Tibial artery (tissue), 4 donors: ENCODE measurements at regions not wholly inside any gene's neighbourhood (a gene's known extent, or its start where the extent isn't known, plus 50 kb on each side); places are given as distances from the start of the nearest gene placed in this dataset.
A peak's percentile ranks its signal among the peaks of the same experiment; 100 is the strongest.

Source experiments
- DNase-seq, 2 donors: peaks; one replicate each; pipeline ENCODE4 v3.0.0-alpha.2; 2019
- H3K27ac ChIP-seq, 2 donors: fragments of 200-600 bp; sonication (generic) in 1 of 2; 1 replicate in 1 of 2; 2 replicates in 1 of 2; pipeline ENCODE4 v1.5.1; 2018 to 2019; ENCODE audit warnings: mild to moderate bottlenecking in 1 of 2
- H3K27me3 ChIP-seq, 2 donors: fragments of 200-600 bp; sonication (generic) in 1 of 2; one replicate each; pipeline versions ENCODE4 v1.5.1 to v1.6.0; 2016 to 2019
- H3K36me3 ChIP-seq, 3 donors: fragments of 200-600 bp; sonication (generic) in 2 of 3; one replicate each; pipeline ENCODE4 v1.5.1; 2016 to 2019; ENCODE audit warnings: mild to moderate bottlenecking in 2 of 3
- H3K4me1 ChIP-seq, 4 donors: fragments of 200-600 bp; sonication (generic) in 2 of 4; 1 replicate in 3 of 4; 2 replicates in 1 of 4; pipeline ENCODE4 v1.5.1; 2016 to 2019
- H3K4me3 ChIP-seq, 2 donors: fragments of 200-600 bp; sonication (generic) in 1 of 2; 1 replicate in 1 of 2; 2 replicates in 1 of 2; pipeline ENCODE4 v1.5.1; 2018 to 2019; ENCODE audit warnings: mild to moderate bottlenecking in 2 of 2
- H3K9me3 ChIP-seq, 3 donors: fragments of 200-600 bp; sonication (generic) in 1 of 3; one replicate each; pipeline ENCODE4 v1.5.1; 2016 to 2019
- intact Hi-C: fragments of 100-400 bp; cut with DNase I; formaldehyde crosslinking; loops from one replicate; pipeline ENCODE4 v1.15.0; 2023; ENCODE audit warnings: low total_unique reads
- TF ChIP-seq, protein P1 (sequence below), 2 experiments: fragments of 200-600 bp in 1 of 2; fragments of 450-650 bp in 1 of 2; IDR thresholded peaks; one replicate each; pipeline ENCODE4 v1.5.1; 2017 to 2019; ENCODE audit warnings: antibody characterized with exemption in 2 of 2, mild to moderate bottlenecking in 1 of 2, moderate library complexity in 1 of 2

DNA sequence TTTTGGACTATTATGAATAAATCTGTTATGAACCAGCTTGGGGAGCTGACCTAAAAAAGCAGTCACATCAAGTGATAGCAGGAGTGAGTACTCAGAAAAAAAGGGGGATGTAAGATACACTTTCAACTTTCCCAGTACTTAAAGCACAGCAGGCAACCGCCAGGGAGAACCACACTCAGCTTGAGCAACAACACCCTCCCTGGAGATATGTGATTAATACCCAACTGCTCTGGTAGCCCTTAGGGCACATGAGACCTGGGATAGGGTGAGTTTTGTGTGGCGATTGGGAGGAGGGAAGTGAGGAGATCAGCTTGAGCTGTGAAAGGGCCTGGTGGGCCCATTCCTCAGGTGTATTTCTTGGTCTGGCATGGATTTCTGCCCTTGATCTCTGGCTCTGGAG, 220.3 kb upstream of the SFRP2 start:
- DNase-seq, result no peak
- H3K4me3 ChIP-seq, result no peak overlapping the region
- TF ChIP-seq, protein P1, sequence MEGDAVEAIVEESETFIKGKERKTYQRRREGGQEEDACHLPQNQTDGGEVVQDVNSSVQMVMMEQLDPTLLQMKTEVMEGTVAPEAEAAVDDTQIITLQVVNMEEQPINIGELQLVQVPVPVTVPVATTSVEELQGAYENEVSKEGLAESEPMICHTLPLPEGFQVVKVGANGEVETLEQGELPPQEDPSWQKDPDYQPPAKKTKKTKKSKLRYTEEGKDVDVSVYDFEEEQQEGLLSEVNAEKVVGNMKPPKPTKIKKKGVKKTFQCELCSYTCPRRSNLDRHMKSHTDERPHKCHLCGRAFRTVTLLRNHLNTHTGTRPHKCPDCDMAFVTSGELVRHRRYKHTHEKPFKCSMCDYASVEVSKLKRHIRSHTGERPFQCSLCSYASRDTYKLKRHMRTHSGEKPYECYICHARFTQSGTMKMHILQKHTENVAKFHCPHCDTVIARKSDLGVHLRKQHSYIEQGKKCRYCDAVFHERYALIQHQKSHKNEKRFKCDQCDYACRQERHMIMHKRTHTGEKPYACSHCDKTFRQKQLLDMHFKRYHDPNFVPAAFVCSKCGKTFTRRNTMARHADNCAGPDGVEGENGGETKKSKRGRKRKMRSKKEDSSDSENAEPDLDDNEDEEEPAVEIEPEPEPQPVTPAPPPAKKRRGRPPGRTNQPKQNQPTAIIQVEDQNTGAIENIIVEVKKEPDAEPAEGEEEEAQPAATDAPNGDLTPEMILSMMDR (IDR thresholded peaks at IDR 0.05), result no peak
- H3K27ac ChIP-seq, result no peak overlapping the region
- H3K36me3 ChIP-seq, result no peaks in the 10 kb centered on the region
- intact Hi-C loops, result no loop called here
- H3K27me3 ChIP-seq, result no peaks in the 10 kb centered on the region
- peaks cover 0 to 5% (median 2%) of the 10 kb centered on the region in 4 donors for H3K4me1 ChIP-seq
- no peaks in the 10 kb centered on the region for H3K9me3 ChIP-seq

DNA sequence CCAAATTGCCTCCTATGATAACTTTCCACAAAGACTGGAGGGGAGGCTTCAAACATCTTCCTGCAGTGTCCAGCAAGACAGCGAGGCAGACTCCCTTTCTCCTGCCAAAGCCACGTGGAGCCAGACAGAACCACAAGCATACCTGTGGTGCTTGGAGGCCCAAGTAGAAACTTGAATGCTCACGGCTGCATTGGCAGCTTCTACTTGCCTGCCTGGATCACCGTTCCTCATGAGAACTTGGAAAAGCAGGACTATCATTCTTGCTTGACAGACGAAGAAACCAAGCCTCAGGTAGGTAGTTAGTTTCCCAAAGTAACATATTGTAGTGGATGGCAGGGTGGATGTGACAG, 216.3 kb upstream of the SFRP2 start:
- TF ChIP-seq, protein P1 (IDR thresholded peaks at IDR 0.05), result no peak
- no peak for DNase-seq
- Histone ChIP-seq H3K4me3 (peak overlapping the region in 1 of 2 donors; percentile 5), H3K9me3 (no peaks in the 10 kb centered on the region), H3K36me3 (no peaks in the 10 kb centered on the region), H3K27me3 (no peaks in the 10 kb centered on the region), H3K27ac (peak overlapping the region; percentile 31 to 43), H3K4me1 (peaks cover 0 to 9% (median 3%) of the 10 kb centered on the region in 4 donors)
- intact Hi-C loops, result no loop called here

DNA sequence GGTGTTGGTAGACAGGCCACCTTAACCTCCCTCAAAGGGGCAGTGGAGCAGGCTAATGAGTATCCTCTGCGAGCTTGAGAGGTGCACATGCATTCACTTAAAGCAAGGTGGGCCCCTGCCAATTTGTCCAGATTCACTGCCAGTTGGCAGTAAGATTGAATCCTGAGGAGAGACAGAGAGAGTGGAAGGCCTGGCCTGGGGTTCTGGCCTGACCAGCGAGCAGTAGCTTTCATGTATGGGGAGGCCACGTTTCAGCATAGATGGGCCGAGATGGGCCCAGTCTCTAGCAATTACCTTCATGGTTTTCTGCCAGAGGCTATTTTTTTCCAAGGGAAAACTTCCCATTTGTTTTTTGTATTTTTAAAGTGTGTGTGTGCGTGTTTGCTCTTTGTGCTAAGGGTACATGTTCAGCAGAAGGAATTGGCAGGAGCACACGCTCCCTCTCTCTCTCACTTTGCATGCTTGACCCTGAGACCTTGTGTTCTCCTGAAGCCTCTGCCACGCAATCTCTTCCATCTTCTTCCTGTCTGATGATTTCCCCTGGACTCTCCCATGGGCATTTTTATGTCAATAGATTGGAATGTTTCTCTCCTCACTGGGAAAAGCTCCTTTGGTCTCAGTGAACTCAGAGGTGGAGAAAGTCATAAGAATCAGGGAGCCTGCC, 215.8 kb upstream of the SFRP2 start:
- Histone ChIP-seq H3K36me3 (no peaks in the 10 kb centered on the region), H3K27me3 (no peaks in the 10 kb centered on the region), H3K9me3 (no peaks in the 10 kb centered on the region), H3K4me1 (peaks cover 0 to 9% (median 3%) of the 10 kb centered on the region in 4 donors), H3K27ac (peak overlapping the region; percentile 43 to 48), H3K4me3 (no peak overlapping the region)
- intact Hi-C loops, result no loop called here
- TF ChIP-seq, protein P1 (IDR thresholded peaks at IDR 0.05), result no peak
- peak in 1 of 2 donors; percentile 72 for DNase-seq

DNA sequence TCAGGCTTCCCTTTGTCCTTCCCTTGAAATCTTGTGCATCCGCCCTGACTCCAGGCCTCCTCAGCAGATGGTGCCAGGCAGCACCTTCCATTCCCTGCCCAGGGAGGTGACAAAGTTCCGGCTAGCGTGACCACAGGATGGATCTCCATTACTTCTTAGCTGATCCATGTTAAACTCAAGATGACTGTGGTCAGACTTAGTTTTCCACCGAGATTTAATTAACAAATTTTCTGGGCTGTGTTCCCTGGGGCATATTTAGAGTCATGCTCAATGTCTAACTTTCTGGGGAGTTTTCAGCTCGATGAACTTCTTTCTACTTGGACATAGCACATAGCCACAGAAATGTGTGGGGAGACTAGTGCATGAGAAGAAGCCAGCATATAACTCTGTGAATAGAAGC, 215.1 kb upstream of the SFRP2 start:
- Histone ChIP-seq H3K27me3 (no peaks in the 10 kb centered on the region), H3K36me3 (no peaks in the 10 kb centered on the region), H3K4me1 (peaks cover 0 to 9% (median 3%) of the 10 kb centered on the region in 4 donors), H3K9me3 (no peaks in the 10 kb centered on the region), H3K4me3 (no peak overlapping the region), H3K27ac (peak overlapping the region; percentile 22 to 48)
- intact Hi-C loops, result no loop called here
- TF ChIP-seq, protein P1 (IDR thresholded peaks at IDR 0.05), result no peak
- DNase-seq, result no peak

DNA sequence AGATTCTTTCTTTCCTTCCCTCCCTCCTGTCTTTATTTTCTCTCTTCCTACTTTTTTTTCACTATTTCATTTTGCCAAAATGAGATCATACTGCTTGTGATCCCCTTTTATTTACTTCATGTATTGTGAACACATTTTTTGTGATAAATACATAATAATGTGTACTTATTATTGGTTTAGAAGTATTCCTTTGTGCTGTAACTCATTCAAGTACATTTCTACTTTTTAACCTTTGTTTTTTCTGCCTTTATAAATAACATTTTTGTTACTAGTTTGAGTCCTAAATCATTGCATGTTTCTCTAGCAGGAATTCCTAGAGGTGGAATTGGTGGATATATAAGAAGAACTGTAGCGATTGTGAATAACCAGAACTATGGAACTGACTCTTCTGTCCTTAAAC, 214.5 kb upstream of the SFRP2 start:
- H3K27me3 ChIP-seq, result no peaks in the 10 kb centered on the region
- no peaks in the 10 kb centered on the region for H3K36me3 ChIP-seq
- no peak overlapping the region for H3K4me3 ChIP-seq
- peak overlapping the region in 1 of 2 donors; percentile 48 for H3K27ac ChIP-seq
- H3K9me3 ChIP-seq, result no peaks in the 10 kb centered on the region
- DNase-seq, result no peak
- TF ChIP-seq, protein P1 (IDR thresholded peaks at IDR 0.05), result no peak
- intact Hi-C loops, result no loop called here
- H3K4me1 ChIP-seq, result peaks cover 0 to 9% (median 3%) of the 10 kb centered on the region in 4 donors
